T47D (cell line): ENCODE measurements at regions not wholly inside any gene's neighbourhood (a gene's known extent, or its start where the extent isn't known, plus 50 kb on each side); places are given as distances from the start of the nearest gene placed in this dataset.

Experiments
- DNase-seq, 2 experiments: peaks; one replicate each; pipeline versions ENCODE4 v3.0.0 to v3.0.0-alpha.2; 2011 to 2012; ENCODE audit warnings: low read depth in 1 of 2, low spot score in 1 of 2
- JUND ChIP-seq: IDR thresholded peaks from 2 replicates; pipeline ENCODE4 v1.6.1; 2012; ENCODE audit warnings: low read depth
- in situ Hi-C: cut with HindIII; loops from 2 replicates; pipeline ENCODE4 v1.10.0; 2016; ENCODE audit warnings: low sequenced_read_pairs, low pct_unique_long_range_greater_than_20kb

DNA sequence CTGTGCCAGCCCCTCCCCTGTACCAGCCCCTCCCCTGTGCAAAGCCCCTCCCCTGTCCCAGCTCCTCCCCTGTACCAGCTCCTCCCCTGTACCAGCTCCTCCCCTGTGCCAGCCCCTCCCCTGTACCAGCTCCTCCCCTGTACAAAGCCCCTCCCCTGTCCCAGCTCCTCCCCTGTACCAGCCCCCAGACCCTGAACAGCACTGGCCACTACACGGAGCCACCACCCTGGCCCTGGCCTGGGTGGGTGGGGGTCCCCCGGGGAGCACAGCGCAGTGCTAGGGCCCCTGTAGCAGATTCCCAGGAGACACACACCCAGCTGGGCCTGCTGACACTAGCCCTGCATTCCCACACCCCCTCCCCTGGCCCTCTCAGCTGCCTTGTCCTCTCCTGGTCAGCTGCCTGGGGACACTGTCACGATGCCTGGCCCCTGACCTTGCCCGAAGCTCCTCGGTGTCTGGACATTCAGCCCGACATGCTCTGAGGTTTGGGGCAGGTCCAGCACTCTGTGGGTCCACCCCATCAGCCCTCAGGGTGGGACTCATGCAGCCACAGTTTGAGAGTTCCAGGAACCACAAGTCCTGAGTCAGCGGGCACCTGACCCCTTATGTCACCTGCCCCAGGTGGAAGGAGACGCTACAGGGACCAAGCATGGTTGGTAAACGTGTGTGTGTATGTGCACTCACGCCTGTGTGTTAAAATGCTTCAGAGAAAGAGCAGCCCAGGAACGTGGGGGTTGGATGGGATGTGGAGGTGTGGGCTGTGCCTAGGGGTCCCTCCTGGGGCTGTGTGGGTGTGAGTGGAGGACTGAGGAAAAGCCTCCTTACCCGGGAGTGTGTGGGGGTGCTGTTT, 114.2 kb downstream of the METRNL start:
- TF ChIP-seq JUND: no peak
- in situ Hi-C loops: no loop called here
- DNase-seq: peak in 1 of 2 experiments; percentile 86

DNA sequence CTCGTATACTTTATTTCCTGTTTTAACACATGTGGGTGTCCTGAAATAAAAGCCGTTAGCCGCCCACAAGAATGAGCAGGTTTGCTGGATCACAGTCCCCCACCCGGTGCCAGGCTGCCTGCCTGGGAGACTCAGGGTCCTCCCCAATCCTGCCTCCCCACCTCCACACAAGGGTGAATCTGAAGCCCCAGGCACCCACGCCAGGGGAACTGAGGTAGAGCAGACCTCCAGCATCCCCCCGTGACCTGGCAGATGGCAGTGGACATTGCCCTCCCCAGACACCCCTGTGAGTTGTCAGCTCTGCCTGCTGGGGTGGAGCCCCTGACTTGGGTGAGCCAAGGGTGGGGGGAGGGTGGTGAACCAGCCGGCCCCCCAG, 114.8 kb downstream of the METRNL start:
- in situ Hi-C loops: no loop called here
- DNase-seq: no peak
- no peak for TF ChIP-seq JUND

DNA sequence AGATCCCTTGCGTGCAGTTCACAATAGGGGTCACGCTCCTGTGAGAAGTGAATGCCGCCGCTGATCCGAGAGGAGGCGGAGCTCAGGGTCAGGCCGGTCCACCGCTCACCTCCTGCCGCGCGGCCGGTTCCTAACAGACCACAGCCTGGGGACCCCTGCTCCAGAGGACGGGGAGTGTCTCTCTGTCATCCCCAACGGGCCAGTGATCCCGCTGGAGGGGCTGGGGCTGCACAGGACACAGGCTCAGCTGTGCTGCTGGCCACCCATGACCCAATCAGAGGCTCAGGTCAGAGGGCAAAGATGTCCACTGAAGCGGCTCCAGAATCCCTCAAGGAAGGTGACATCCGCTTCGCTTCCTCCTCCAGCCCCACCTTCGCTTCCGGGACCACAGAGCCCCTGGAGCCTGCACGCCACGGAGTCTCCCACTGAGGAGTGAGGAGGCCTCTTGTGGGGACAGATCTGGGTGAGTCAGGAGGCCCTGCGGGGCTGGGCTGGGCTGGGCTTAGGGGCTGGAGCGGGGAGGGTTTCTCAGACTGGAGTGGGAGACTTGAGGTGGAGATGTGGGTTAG, 115.4 kb downstream of the METRNL start:
- no peak for DNase-seq
- TF ChIP-seq JUND: no peak
- in situ Hi-C loops: no loop called here

DNA sequence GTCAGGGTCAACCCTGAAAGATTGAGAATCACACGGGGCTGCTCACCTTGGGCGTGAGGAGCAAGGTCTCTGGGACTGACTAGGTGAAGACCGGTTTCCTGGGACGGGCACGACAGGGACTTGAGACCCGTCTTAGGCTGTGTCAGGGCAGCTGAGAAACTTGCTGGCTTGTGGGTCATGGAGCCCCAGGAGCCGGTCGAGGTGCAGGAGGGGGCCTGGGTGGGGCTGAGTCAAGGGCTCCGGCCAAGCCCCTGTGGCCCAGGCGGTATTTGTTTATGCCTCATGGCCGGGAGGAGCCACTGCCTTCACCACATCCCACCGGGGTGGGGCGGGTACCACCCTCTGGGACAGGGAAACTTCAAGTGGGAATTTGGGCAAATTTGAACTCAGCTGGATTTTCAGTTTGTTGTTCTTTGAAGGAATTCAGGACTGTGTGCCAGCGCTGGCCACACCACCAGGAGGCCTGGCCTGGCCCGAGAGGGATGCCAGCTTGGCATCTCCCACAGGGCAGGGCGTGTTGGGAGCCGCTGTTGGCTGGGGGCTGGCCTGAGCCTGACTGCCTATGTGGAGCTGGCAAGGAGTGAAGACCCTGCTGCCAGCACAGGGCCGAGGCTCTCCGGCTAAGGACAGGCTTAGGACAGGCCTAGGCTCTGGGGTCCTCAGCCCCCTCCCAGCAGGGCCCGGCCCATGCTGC, 116.1 kb downstream of the METRNL start:
- DNase-seq: peak in 1 of 2 experiments; percentile 76
- in situ Hi-C loops: no loop called here
- no peak for TF ChIP-seq JUND

DNA sequence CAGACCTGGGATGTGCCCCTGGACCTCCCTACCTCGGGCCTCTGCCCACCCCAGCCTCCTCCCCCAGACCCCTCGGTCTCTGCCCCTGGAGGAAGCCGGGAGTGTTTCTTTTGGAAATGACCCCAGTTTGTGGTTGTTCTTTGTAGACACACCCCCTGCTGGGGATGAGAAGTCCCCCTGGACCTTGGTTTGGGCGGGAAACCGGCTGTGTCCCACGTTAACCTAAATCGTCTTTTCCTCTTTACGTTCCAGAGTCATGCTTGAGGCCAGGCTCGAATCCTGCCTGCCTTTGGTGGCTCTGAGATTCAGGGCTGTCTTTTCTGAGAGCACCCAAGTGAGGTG, 116.6 kb downstream of the METRNL start:
- no peak for DNase-seq

DNA sequence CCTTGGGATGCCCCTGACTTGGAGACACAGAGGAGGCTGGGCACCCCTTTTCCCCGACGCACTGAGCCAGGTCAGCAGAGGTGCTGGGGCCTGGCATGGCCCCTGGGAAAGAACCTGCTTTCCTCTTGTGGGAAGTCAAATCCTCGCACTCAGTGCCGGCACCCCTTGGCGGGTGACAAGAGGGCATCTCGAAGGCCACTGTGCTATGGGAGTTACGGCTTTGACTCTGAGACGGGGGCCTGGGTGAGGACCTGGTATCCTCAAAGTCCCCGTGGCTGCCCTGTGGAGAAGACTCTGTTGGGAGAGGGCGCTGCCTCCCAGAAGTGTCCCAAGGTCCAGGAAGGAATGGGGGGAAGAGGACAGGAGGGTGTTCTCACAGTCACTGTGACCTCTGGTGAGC, 117.0 kb downstream of the METRNL start:
- TF ChIP-seq JUND: no peak
- DNase-seq: no peak
- in situ Hi-C loops: no loop called here

More for the DNA sequence above, 116.6 kb downstream of the METRNL start:
- no peak for TF ChIP-seq JUND
- in situ Hi-C loops: no loop called here

DNA sequence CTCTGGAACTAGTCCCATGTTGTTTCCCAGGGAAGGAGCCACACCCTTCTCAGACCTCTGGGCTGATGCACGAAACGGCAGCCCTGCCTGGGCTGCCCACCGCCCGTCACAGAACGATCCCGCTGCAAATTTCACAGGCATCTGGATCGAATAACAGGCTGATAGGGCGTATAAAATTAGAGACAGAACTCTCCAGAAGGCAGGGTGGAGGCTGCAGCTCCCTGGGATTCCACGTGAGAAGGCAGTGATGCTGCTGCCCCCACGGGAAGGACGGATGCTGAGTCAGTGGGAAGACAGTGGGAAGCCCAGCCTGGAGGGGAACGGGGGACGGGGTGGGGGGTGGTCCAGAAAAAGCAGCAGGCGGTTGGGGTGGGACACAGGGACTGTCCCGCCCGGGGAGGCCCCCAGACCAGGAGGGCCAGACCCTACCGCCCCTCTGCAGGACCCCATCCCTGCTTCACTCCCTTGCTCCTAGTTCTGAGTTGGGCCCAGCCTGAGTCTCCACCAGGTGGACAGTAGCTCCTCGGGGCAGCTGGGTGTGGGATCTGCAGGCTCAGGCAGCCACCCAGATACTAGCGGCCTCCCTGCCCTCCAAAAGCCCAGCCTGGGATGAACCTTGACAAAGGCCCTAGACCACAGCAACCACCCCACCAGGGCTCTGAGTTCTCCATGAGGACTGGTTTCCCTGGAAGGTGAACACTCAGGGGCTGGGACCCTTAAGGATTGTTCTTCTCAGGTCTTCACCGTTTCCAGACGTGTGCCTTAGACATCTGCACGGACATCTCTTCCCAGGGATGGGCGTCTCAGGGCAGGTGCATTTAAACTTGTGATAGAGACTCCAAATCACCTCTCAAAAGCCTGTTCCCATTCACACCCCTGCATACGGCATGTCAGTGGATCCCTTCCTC, 117.8 kb downstream of the METRNL start:
- in situ Hi-C loops: no loop called here
- no peak for DNase-seq
- TF ChIP-seq JUND: no peak

DNA sequence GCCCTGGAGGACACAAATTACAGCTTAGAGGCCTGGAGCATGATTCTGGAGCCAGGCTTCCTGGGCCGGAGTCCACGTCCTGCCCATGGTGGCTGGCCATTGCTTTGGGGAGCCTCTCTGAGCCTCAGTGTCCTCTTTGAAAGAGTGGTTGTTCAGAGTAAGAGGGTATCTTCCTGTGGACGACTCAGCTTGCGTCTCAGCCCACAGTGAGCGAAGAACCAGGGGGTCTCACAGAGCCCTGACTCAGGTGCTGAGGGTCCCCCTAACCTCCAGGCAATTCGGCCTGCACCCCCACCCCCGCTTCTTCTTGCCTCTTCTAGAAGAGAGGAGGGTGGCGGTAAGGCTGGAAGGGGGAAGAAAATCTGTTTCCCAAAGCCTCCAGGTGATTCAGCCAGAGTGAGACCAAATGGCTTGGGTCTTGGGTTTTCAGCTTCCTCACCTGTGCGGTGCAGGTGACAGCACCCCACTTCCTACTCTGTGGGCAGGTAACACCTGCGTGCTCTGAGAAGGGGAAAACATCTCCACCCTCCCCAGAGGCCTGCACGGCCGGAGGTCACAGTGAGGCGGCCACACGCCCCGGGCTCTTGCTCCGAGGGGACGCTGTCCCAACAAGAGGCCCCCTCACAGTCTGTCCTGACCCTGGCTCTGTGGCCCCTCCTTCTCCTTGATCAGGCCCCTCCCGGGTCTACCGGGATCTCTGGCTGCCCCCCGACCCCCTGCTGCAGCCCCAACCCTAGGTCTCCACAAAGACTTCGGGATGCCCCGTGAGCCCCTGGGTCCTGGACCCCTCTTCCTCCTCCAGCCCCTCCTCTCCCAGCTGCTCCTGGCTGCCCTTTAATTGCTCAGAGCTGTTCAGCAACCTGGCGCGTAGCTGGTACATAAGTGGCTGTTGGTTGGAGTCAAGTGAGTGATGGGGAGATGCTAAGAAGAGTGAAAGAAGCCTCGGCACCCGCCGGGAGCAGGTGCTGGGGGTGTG, 119.2 kb downstream of the METRNL start:
- in situ Hi-C loops: no loop called here
- DNase-seq: no peak
- TF ChIP-seq JUND: no peak

DNA sequence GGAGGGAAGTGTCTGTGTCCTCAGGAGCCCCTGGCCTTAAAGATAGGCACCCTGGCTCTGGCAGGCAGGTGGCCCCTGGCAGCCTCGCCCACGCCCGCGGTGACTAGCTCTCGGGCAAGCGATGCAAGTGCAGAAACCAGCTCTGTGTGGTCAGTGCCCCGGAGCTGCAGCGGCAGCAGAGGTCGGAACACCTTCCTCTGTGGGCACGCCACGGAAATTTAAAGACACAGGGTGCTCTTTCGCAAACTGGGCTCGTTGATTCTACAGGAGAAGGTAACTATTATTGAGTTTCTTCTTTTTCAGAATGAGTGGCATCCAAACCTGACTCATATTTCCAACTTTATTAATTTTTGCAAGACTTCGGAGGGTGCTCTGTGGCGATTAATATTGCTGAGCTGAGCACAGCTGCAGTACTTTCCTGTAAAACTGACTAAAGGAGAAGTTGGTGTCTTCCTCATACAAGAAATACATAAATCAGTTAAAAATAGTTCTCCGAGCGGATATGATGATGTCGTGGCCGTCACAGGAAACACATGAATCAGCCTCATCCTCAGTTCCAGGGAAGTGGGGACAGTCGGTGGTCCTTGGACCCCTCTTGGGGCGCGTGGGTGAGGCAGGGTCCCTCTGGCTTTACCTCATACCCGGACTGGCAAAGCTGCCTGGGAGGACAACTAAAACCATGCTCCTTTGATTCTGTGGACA, 120.2 kb downstream of the METRNL start:
- peak in 1 of 2 experiments; percentile 46 for DNase-seq
- in situ Hi-C loops: no loop called here
- TF ChIP-seq JUND: no peak

DNA sequence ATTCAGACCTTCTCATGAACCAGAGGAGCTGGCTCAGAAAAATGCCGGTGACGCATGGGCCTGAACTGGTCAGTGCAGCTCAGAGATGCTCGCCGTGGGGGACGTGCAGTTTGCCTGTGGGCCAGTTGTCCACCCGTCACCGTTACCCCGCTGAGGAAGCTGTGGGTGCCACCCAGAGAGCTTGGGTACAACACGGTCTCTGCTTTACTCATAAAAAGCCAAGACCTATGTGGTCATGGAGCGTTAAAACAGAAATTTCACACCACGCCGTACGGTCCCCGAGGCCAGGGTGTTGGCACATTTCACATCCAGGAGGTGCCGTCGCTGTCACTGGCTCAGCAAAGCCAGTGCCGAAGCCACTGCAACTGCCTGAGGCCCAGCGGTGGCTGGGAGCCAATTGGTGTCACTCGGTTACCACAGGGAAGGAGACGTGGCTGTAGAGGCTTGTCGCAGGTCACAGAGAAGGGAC, 120.9 kb downstream of the METRNL start:
- TF ChIP-seq JUND: no peak
- in situ Hi-C loops: no loop called here
- DNase-seq: peak; percentile 83 to 92

DNA sequence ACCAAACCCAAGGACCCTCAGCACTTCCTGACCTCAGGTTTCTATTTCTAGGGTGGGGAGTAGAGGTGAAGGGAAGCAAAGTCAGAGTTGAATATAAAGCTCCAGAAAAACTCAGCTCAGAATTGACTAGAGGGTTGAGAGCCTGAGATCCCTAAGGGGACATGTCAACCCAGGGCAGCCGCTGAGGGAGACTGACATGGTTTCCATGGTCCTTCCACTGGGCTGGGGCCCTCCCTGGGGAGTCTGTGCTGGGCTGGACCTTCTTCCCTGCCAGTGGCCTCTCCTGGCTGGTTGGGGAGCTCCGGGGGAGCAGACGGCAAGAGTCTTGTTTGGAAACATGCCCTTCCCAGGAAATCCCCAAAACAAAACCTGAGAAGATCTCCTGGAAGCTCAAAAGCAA, 121.3 kb downstream of the METRNL start:
- in situ Hi-C loops: no loop called here
- no peak for TF ChIP-seq JUND
- no peak for DNase-seq
